HG02870 (cell line): ENCODE measurements at regions not wholly inside any gene's neighbourhood (a gene's known extent, or its start where the extent isn't known, plus 50 kb on each side); places are given as distances from the start of the nearest gene placed in this dataset.

ENCODE experiments used
- ATAC-seq: cut with Tn5 transposase; IDR thresholded peaks from one replicate; pipeline ENCODE4 v1.9.1; 2021; ENCODE audit warnings: mild to moderate bottlenecking, moderate library complexity; ENCODE audit not compliant: unreplicated experiment

- no peak for ATAC-seq
Observed at GRCh38 chr11:10908215-10908951, 50.5 kb upstream of the ZBED5 start.
